Posterior cingulate gyrus (tissue), 11 donors: ENCODE measurements at regions not wholly inside any gene's neighbourhood (a gene's known extent, or its start where the extent isn't known, plus 50 kb on each side); places are given as distances from the start of the nearest gene placed in this dataset.
"Not testable (repeated sequence)": the region's sequence is repeated elsewhere in the genome, so short reads cannot be mapped to it uniquely, and the experiment has no call there.

Experiments used
- DNase-seq, 10 donors: peaks; one replicate each; pipeline versions ENCODE4 v3.0.0 to v3.0.0-alpha.2; 2020 to 2021; ENCODE audit warnings: mixed read lengths in 3 of 10
- intact Hi-C: fragments of 100-400 bp; cut with DNase I; formaldehyde crosslinking; loops from one replicate; pipeline ENCODE4 v1.15.1; 2023

GRCh38 chr20:48340883-48341281, 486.9 kb downstream of the PREX1 start:
- intact Hi-C loops, result no loop called here
- DNase-seq, result no peak

GRCh38 chr20:48339986-48340882, 487.6 kb downstream of the PREX1 start:
- intact Hi-C loops, result no loop called here
- DNase-seq, result peak in 1 of 10 donors; percentile 70

GRCh38 chr20:48339190-48339985, 488.4 kb downstream of the PREX1 start:
- DNase-seq, result peak in 1 of 10 donors; percentile 45
- intact Hi-C loops, result no loop called here

GRCh38 chr20:48338717-48339116, 489.1 kb downstream of the PREX1 start:
- intact Hi-C loops, result no loop called here
- no peak for DNase-seq

- intact Hi-C loops, result no loop called here
- DNase-seq, result no peak
Observed at GRCh38 chr20:48336597-48336996, 491.2 kb downstream of the PREX1 start.

GRCh38 chr20:48335308-48336050, 492.3 kb downstream of the PREX1 start:
- peak in 1 of 10 donors; percentile 25 for DNase-seq
- intact Hi-C loops, result no loop called here

- intact Hi-C loops, result no loop called here
- DNase-seq, result no peak
Observed at GRCh38 chr20:48333707-48334106, 494.1 kb downstream of the PREX1 start.

- intact Hi-C loops, result no loop called here
- DNase-seq, result no peak
Observed at GRCh38 chr20:48332555-48332954, 495.2 kb downstream of the PREX1 start.

- no peak for DNase-seq
- intact Hi-C loops, result no loop called here
Observed at GRCh38 chr20:48331518-48332286, 496.1 kb downstream of the PREX1 start.

- intact Hi-C loops, result no loop called here
- DNase-seq, result no peak
Observed at GRCh38 chr20:48329676-48330664, 497.8 kb downstream of the PREX1 start.

- DNase-seq, result no peak
- intact Hi-C loops, result no loop called here
Observed at GRCh38 chr20:48329031-48329615, 498.7 kb downstream of the PREX1 start.

GRCh38 chr20:48327848-48328247, 500.0 kb downstream of the PREX1 start:
- DNase-seq, intact Hi-C loops: not testable (repeated sequence)

GRCh38 chr20:48326868-48327267, 500.9 kb downstream of the PREX1 start:
- intact Hi-C loops, result no loop called here
- DNase-seq, result no peak

GRCh38 chr20:48326434-48326691, 501.4 kb downstream of the PREX1 start:
- no peak for DNase-seq
- intact Hi-C loops, result no loop called here

- intact Hi-C loops, result no loop called here
- DNase-seq, result peak in 1 of 10 donors; percentile 77
Observed at GRCh38 chr20:48325656-48326433, 502.0 kb downstream of the PREX1 start.

GRCh38 chr20:48324744-48325143, 503.1 kb downstream of the PREX1 start:
- intact Hi-C loops, result no loop called here
- DNase-seq, result no peak

GRCh38 chr20:48321271-48321670, 506.5 kb downstream of the PREX1 start:
- intact Hi-C loops, result no loop called here
- DNase-seq, result no peak
